ENCODE measurements at regions not wholly inside any gene's neighbourhood (a gene's known extent, or its start where the extent isn't known, plus 50 kb on each side); places are given as distances from the start of the nearest gene placed in this dataset.

GRCh38 chr5:88394536-88395175 is 126.0 kb upstream of the TMEM161B start:
- no peak for DNase-seq

- no peak for DNase-seq
Observed at GRCh38 chr5:88393716-88394535, 125.3 kb upstream of the TMEM161B start.

DNA sequence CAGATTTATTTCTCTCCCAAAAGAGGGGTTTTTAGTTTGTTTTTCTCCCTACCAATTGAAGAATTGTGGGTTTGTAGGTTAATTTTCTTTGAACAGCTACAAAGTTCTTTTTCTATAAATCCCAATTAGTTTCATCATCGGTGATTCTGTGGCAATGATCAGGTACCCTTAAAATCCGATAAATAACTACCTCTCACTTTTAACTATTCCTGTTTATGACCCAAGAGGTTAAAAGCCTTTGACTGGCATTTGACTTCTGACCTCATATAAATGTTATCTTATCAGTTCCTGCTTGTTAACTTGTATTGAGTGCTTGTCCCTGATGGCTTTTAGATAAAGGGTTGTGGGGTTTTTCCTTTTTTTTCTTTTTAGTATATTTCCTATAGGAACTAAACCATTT is 124.4 kb upstream of the TMEM161B start:
- DNase-seq = no peak

- no peak for DNase-seq
Observed at GRCh38 chr5:88391991-88392390, 123.3 kb upstream of the TMEM161B start.

DNA sequence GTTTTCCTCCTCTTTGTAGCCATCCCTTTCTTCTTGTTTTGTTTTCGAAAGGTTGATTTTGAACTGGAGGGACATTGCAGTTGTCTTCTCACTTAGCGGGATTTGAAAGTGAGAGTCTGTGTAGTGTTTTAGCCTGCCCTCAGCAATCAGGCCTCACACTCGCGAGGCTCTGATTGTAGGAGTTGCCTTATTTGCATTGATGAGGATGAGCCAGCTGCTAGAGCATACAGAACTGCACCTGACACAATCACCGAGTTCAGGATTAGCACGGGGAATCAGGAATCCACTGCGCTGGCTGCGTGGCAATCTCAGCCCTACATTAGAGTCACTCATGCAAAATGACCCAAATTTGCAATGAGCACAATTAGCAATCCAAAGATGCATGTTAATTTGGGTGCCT is 122.5 kb upstream of the TMEM161B start:
- DNase-seq = no peak

DNA sequence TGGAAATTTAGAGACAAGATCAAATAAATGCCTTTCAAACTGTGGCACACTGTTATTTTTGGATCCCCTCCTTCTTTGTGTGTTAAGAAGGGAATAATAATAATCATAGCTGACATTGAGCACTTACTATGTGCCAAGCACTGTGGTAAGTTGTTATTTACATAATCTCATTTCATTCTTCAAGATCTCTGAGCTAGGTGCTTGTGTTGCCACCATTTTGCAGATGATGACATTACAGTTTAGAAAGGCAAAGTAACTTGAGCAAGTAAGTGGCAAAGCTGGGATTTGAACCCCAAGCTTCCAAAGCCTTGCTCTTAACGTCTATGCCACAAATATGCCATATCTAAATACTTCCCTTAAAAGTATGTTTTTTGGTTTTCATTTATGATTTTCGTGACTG is 121.8 kb upstream of the TMEM161B start:
- no peak for DNase-seq

DNA sequence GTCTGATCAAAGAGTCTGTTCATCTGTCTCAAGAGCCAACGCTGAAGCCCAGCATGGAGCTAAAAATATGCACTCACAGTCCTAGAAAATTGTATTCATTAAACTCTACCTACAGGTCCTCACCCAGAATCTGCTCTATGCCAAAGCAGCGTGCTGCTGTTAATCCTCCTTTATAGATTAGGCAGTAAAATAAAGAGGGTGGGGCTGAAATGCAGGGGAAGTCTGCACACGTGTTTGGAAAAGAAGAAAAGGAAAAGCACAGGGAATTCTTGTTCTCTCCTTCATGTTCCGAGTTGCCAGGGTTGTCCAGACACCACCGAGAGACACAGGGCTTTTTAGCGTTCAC is 121.4 kb upstream of the TMEM161B start:
- DNase-seq = no peak

DNA sequence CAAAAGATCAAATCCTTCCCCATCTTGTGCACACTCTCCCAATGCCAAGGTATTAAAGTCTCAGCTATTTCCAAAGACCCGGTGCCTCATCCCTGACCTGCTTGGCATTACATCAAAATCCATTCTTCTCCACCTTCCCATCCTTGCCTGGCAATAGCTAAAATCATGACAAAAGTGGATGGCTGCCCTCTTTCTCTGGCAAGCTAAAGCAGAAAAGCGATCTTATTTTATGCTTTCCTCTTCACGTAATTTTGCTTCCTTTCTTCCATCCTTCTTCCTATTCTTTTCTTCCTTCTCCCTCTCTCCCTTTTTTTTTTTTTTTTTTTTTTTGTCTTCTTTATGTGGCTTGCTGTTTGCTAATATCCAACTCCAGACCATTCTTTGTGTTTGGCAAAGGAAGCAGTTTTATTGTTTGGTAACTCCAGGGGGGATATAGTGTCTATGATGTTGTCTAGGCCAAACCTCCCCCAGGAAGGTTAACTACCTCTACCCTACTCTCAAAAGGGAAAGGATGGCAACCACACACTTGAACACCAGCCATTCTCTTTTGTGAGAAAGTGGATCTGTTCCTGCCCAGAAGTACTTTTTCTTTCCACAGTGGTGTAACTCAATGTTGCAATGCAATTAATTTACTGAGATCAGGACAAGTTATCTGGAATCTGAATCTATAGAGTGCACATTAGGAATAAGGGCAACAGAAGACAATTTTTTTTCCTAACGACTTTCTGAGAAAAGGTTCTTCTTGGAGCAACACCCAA is 120.9 kb upstream of the TMEM161B start:
- no peak for DNase-seq

GRCh38 chr5:88388476-88389337 is 120.1 kb upstream of the TMEM161B start:
- no peak for DNase-seq

DNA sequence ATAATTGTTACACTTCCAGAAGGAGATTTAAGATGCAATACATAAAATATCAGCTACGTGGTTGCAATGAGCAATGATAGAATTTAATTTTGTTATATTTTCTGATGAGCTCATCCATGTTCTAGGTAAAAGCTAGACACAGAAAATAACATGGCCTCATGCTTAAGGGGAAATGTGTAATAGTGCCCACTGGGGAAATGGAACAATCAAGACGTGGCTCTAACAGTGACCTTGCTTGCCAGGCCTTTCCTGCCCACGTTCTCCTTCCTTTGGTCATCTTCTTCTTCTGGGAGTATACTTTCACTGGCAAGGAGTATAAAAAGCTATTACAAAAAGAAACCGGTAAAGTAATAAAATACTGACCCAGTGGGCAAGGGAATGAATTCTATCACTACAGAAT is 116.2 kb upstream of the TMEM161B start:
- no peak for DNase-seq

GRCh38 chr5:88380332-88380731 is 111.7 kb upstream of the TMEM161B start:
- DNase-seq = no peak

- DNase-seq = no peak
Observed at GRCh38 chr5:88377705-88378656, 109.3 kb upstream of the TMEM161B start.

- no peak for DNase-seq
Observed at GRCh38 chr5:88377240-88377639, 108.6 kb upstream of the TMEM161B start.

DNA sequence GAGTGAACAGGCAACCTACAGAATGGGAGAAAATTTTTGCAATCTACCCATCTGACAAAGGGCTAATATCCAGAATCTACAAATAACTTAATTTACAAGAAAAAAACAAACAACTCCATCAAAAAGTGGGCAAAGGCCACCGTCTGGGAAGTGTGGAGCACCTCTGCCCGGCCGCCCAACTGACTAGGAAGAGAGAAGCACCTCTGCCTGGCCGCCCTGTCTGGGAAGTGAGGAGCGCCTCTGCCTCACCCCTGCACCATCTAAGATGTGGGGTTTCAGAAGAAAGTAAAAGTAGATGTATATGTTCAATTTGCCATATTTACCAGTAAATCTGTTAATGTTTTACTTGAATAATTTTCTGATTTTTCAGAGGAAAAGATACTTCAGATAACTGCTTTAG is 108.1 kb upstream of the TMEM161B start:
- no peak for DNase-seq

GRCh38 chr5:88374391-88374790 is 105.7 kb upstream of the TMEM161B start:
- DNase-seq = no peak

DNA sequence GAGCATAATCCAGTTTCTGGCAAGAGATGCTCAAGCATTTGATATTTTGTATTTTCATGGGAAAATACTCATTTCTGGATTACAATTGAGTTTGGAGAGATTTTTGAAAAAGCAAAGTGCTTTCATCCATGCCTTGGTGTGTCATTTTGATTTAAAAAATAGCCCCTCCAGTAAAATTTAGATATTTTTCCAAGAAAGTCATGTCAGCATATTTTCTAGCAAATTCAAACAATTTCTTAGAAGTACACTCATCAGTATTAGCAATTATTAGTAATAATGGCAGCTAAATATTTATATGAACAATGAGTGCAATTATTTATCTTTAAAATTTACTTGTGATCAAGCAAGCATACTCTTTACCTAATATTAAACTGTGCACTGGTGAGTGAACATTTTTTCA is 102.2 kb upstream of the TMEM161B start:
- DNase-seq = no peak

- DNase-seq = no peak
Observed at GRCh38 chr5:88368201-88368600, 99.6 kb upstream of the TMEM161B start.

DNA sequence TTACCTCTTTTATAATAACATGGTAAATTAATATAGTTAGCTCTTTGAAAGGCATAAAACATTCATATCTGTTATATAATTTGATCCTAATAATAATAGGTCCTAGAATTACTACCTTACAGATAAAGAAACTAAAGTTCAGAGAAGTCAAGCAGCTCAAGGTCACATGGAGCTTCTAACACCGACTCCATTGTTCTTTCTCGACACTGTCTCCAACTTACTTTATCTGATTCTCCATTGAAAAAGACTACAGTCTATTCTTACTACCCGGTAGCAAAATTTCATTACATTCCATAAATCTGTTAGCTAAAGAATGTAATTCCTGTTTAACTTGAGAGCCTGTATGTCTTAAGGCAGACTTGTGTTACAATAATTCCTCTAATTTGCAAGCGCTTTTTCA is 96.3 kb upstream of the TMEM161B start:
- no peak for DNase-seq

GRCh38 chr5:88355490-88356050 is 86.9 kb upstream of the TMEM161B start:
- no peak for DNase-seq

DNA sequence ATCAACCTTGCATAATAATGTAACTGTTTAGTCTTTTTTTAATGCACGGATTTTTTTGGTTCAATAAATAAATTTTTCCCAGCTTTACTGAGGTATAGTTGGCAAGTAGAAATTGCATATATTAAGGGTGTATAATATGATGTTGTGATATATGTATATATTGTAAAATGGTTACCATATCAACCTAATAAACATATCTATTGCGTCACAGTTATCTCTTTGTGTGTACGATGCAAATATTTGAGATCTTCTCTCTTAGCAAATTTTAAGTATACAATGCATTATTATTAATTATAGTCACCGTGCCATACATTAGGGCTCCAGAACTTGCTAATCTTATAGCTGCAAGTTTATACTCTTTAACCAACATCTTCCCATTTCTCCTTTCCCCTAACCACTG is 57.2 kb upstream of the TMEM161B start:
- DNase-seq = no peak

GRCh38 chr5:88322785-88323184 is 54.1 kb upstream of the TMEM161B start:
- no peak for DNase-seq
